B cell (primary cell): ENCODE measurements at regions not wholly inside any gene's neighbourhood (a gene's known extent, or its start where the extent isn't known, plus 50 kb on each side); places are given as distances from the start of the nearest gene placed in this dataset.

Source experiments
- ATAC-seq: fragments of 200-7000 bp; cut with Tn5 transposase; one replicate; pipeline ENCODE4 v1.10.0; 2021; ENCODE audit warnings: low read depth, mild to moderate bottlenecking, moderate number of reproducible peaks, moderate library complexity
- CTCF ChIA-PET: fragments of 350-600 bp; sonication (Branson Sonifier 250); formaldehyde crosslinking; loops from one replicate; lab custom pipeline; 2021; ENCODE audit warnings: antibody characterized with exemption, inconsistent platforms; lab: Charles Lee
- POLR2A ChIA-PET: fragments of 350-600 bp; sonication (Branson Sonifier 250); formaldehyde crosslinking; loops from one replicate; lab custom pipeline; 2021; ENCODE audit warnings: antibody characterized with exemption; lab: Charles Lee
- DNase-seq: peaks from one replicate; pipeline ENCODE4 v3.0.0; 2013
- H2AFZ ChIP-seq: 2 replicates; pipeline ENCODE4 v1.6.1; 2012; ENCODE audit warnings: mild to moderate bottlenecking, low read depth, low read length; ENCODE audit not compliant: insufficient read depth, poor library complexity, severe bottlenecking
- H3K27ac ChIP-seq, 2 donors: 1 replicate in 1 of 2; 2 replicates in 1 of 2; pipeline ENCODE4 v1.5.1; 2012 to 2013; ENCODE audit warnings: low read length in 2 of 2, mild to moderate bottlenecking in 2 of 2, moderate library complexity in 1 of 2
- H3K27me3 ChIP-seq, 4 experiments: fragments of 200-600 bp in 1 of 4; sonication (generic) in 1 of 4; replicated peaks in 1 of 4; 1 replicate in 2 of 4; 2 replicates in 2 of 4; pipeline versions ENCODE4 v1.6.1 to v1.7.0; 2013 to 2016; ENCODE audit warnings: low read length in 3 of 4, mild to moderate bottlenecking in 2 of 4, mixed read lengths in 1 of 4, moderate library complexity in 1 of 4; ENCODE audit not compliant: insufficient read depth in 4 of 4, control insufficient read depth in 3 of 4; ENCODE audit errors: control extremely low read depth in 1 of 4
- H3K36me3 ChIP-seq, 2 experiments: replicated peaks in 1 of 2; 1 replicate in 1 of 2; 2 replicates in 1 of 2; pipeline versions ENCODE4 v1.6.1 to v1.7.1; 2013; ENCODE audit warnings: low read length in 1 of 2; ENCODE audit not compliant: insufficient read depth in 2 of 2, control insufficient read depth in 1 of 2; ENCODE audit errors: control extremely low read depth in 1 of 2, extremely low read depth in 1 of 2
- H3K4me1 ChIP-seq, 2 donors: fragments of 200-600 bp in 1 of 2; sonication (generic) in 1 of 2; 1 replicate in 1 of 2; 2 replicates in 1 of 2; pipeline versions ENCODE4 v1.5.1 to v1.6.1; 2013 to 2017; ENCODE audit warnings: low read length in 2 of 2; ENCODE audit not compliant: control insufficient read depth in 2 of 2, insufficient read depth in 2 of 2
- H3K4me2 ChIP-seq: replicated peaks from 2 replicates; pipeline ENCODE3; 2012; ENCODE audit warnings: mild to moderate bottlenecking, low read depth, low read length; ENCODE audit not compliant: poor library complexity, severe bottlenecking
- H3K4me3 ChIP-seq, 5 experiments: fragments of 200-600 bp in 1 of 5; sonication (generic) in 1 of 5; 1 replicate in 3 of 5; 2 replicates in 2 of 5; pipeline versions ENCODE4 v1.5.1 to v1.7.0; 2011 to 2016; ENCODE audit warnings: low read length in 4 of 5, mild to moderate bottlenecking in 4 of 5, low read depth in 2 of 5, control low read depth in 1 of 5, moderate library complexity in 1 of 5; ENCODE audit not compliant: insufficient read depth in 1 of 5; ENCODE audit errors: control extremely low read depth in 1 of 5, extremely low read depth in 1 of 5
- H3K79me2 ChIP-seq: fragments of 200-600 bp; sonication (generic); one replicate; pipeline ENCODE4 v1.6.0; 2016; ENCODE audit warnings: low read length; ENCODE audit not compliant: control insufficient read depth, insufficient read depth
- H3K9ac ChIP-seq: fragments of 200-600 bp; sonication (generic); 2 replicates; pipeline ENCODE4 v1.6.1; 2017; ENCODE audit warnings: mild to moderate bottlenecking, low read length, moderate library complexity
- H3K9me3 ChIP-seq, 3 donors: one replicate each; pipeline versions ENCODE4 v1.6.1 to v1.7.1; 2013; ENCODE audit warnings: low read length in 2 of 3; ENCODE audit not compliant: control insufficient read depth in 2 of 3, insufficient read depth in 1 of 3; ENCODE audit errors: control extremely low read depth in 1 of 3
- H4K20me1 ChIP-seq: 2 replicates; pipeline ENCODE4 v1.6.0; 2012; ENCODE audit warnings: mild to moderate bottlenecking, low read length; ENCODE audit not compliant: insufficient read depth, control insufficient read depth, poor library complexity, severe bottlenecking
- H3K27ac Mint-ChIP-seq: one replicate; pipeline ENCODE4 v1.8.0; 2021; ENCODE audit warnings: mixed read lengths
- H3K27me3 Mint-ChIP-seq: one replicate; pipeline ENCODE4 v1.8.0; 2021; ENCODE audit warnings: mixed read lengths
- H3K4me1 Mint-ChIP-seq: one replicate; pipeline ENCODE4 v1.8.0; 2021; ENCODE audit warnings: mixed read lengths
- H3K4me3 Mint-ChIP-seq: one replicate; pipeline ENCODE4 v1.8.0; 2021; ENCODE audit warnings: mixed read lengths
- H3K9me3 Mint-ChIP-seq: one replicate; pipeline ENCODE4 v1.8.0; 2022; ENCODE audit warnings: mixed read lengths; ENCODE audit not compliant: insufficient read depth
- EZH2 ChIP-seq: IDR thresholded peaks from 2 replicates; pipeline ENCODE4 v1.6.1; 2012; ENCODE audit warnings: borderline replicate concordance, low read depth, mild to moderate bottlenecking, moderate library complexity, low read length; ENCODE audit not compliant: insufficient read depth, poor library complexity, severe bottlenecking
- WGBS: methylation state at CpG from one replicate; pipeline ENCODE4 v1.1.5; 2013; ENCODE audit warnings: missing lambda C conversion rate; ENCODE audit not compliant: insufficient coverage; 5-methylcytosine and 5-hydroxymethylcytosine counted together
- intact Hi-C: fragments of 100-400 bp; cut with micrococcal nuclease; formaldehyde crosslinking; loops from one replicate; pipeline ENCODE4 v1.10.0; 2022
- TF ChIP-seq, protein P1 (sequence below): fragments of 200-600 bp; IDR thresholded peaks from one replicate; pipeline ENCODE4 v1.8.0; 2022; ENCODE audit warnings: antibody characterized with exemption, mild to moderate bottlenecking

DNA sequence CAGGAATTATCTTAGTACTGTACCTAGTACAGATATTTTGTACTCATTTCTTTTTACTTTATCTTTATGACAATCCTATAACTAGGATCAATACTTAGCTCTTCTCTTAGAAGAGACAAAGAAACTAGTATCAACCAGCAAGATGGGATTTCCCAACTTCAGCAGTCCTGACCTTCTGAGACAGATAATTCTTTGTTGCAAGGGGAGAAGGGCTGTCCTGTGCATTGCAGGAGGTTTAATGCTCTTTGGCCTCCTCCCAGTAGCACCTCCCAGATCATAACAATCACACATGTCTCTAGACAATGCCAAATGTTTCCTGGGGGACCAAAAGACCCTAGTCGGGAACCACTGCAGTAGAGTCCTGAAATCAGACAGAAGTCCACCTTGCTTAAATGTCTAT, 424.3 kb upstream of the DMAC1 start:
- no peak overlapping the region for H3K4me3 ChIP-seq
- ATAC-seq (no peak), DNase-seq (no peak)
- ChIA-PET POLR2A (no interaction called here), CTCF (no interaction called here)
- Mint-ChIP-seq H3K27me3 (peaks cover under 1% of the 10 kb centered on the region), H3K27ac (no peak overlapping the region), H3K9me3 (no peaks in the 10 kb centered on the region), H3K4me3 (no peak overlapping the region), H3K4me1 (no peaks in the 10 kb centered on the region)
- no peak overlapping the region for H2AFZ ChIP-seq
- H3K9me3 ChIP-seq: peaks cover 0 to 1% (median 0%) of the 10 kb centered on the region in 3 donors
- H3K27me3 ChIP-seq: no peaks in the 10 kb centered on the region
- H3K4me1 ChIP-seq: no peaks in the 10 kb centered on the region
- H3K9ac ChIP-seq: no peak overlapping the region
- 89% methylated on average over 1 of the region's 1 CpG for WGBS
- H3K27ac ChIP-seq: no peak overlapping the region
- no peaks in the 10 kb centered on the region for H3K36me3 ChIP-seq
- intact Hi-C loops: no loop called here
- H4K20me1 ChIP-seq: no peaks in the 10 kb centered on the region
- no peak overlapping the region for H3K4me2 ChIP-seq
- H3K79me2 ChIP-seq: no peaks in the 10 kb centered on the region
- TF ChIP-seq EZH2: no peak
- TF ChIP-seq, protein P1, sequence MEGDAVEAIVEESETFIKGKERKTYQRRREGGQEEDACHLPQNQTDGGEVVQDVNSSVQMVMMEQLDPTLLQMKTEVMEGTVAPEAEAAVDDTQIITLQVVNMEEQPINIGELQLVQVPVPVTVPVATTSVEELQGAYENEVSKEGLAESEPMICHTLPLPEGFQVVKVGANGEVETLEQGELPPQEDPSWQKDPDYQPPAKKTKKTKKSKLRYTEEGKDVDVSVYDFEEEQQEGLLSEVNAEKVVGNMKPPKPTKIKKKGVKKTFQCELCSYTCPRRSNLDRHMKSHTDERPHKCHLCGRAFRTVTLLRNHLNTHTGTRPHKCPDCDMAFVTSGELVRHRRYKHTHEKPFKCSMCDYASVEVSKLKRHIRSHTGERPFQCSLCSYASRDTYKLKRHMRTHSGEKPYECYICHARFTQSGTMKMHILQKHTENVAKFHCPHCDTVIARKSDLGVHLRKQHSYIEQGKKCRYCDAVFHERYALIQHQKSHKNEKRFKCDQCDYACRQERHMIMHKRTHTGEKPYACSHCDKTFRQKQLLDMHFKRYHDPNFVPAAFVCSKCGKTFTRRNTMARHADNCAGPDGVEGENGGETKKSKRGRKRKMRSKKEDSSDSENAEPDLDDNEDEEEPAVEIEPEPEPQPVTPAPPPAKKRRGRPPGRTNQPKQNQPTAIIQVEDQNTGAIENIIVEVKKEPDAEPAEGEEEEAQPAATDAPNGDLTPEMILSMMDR: no peak

DNA sequence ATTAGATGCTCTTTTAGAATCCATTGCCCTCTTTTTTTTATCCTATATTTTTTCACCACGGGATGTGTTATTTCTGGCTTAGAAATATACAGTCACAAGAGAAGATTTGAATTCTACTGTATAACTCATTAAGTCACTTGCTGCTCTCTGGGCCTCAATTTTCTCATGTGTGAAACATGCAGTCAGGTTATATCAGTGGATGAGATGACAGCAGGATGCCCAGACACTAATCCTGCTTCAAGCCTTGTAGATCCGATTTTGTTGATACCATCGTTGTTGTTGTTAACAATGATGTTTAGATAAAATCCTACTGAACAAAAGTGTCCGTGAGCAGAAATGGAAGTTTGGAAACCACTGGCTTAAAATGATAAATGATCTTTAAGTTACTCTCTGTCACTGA, 421.9 kb upstream of the DMAC1 start:
- ChIA-PET CTCF (no interaction called here), POLR2A (no interaction called here)
- peaks cover 0 to 3% (median 0%) of the 10 kb centered on the region in 3 donors for H3K9me3 ChIP-seq
- no peaks in the 10 kb centered on the region for H4K20me1 ChIP-seq
- no peak overlapping the region for H3K9ac ChIP-seq
- intact Hi-C loops: no loop called here
- no peak overlapping the region for H3K4me3 ChIP-seq
- H3K4me1 Mint-ChIP-seq: no peaks in the 10 kb centered on the region
- H3K36me3 ChIP-seq: no peaks in the 10 kb centered on the region
- H3K9me3 Mint-ChIP-seq: no peaks in the 10 kb centered on the region
- ATAC-seq: no peak
- H3K79me2 ChIP-seq: no peaks in the 10 kb centered on the region
- no peak overlapping the region for H3K27ac ChIP-seq
- no peak overlapping the region for H2AFZ ChIP-seq
- H3K4me2 ChIP-seq: no peak overlapping the region
- no peak for TF ChIP-seq EZH2
- TF ChIP-seq, protein P1: no peak
- no peak overlapping the region for H3K4me3 Mint-ChIP-seq
- peaks cover 0 to 2% (median 0%) of the 10 kb centered on the region in 4 experiments for H3K27me3 ChIP-seq
- H3K4me1 ChIP-seq: no peaks in the 10 kb centered on the region
- no peak overlapping the region for H3K27ac Mint-ChIP-seq
- DNase-seq: no peak
- 93% methylated on average over 3 of the region's 4 CpGs for WGBS
- peaks cover 10% of the 10 kb centered on the region for H3K27me3 Mint-ChIP-seq
